HG03469 (cell line): ENCODE measurements at regions not wholly inside any gene's neighbourhood (a gene's known extent, or its start where the extent isn't known, plus 50 kb on each side); places are given as distances from the start of the nearest gene placed in this dataset.
"Not testable (repeated sequence)": the region's sequence is repeated elsewhere in the genome, so short reads cannot be mapped to it uniquely, and the experiment has no call there.

ENCODE experiments used
- ATAC-seq: cut with Tn5 transposase; IDR thresholded peaks from one replicate; pipeline ENCODE4 v1.9.1; 2021; ENCODE audit warnings: mild to moderate bottlenecking, moderate library complexity, moderate number of reproducible peaks; ENCODE audit not compliant: unreplicated experiment

GRCh38 chr19:27971071-27971470 is 1241.9 kb downstream of the UQCRFS1 start:
- no peak for ATAC-seq

GRCh38 chr19:27966390-27966816 is 1246.5 kb downstream of the UQCRFS1 start:
- no peak for ATAC-seq

DNA sequence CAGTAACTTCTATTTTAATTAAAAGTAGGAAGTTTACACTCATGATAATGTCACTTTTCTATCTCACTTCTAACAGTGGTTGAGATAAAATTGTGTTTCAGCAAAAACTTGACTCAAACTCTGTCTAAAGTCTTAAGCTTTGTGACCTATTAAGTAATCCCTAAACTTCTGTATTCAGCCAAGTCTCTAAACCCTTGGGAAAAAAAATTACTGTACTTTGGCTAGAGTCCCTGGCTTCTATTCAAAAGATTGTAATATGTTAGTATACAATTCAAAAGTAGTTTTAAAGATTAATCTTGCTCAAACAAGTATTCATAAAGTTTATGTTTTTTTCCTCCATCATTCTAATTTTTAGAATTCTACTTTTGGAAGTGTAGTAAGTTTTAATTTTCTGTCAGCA is 1248.8 kb downstream of the UQCRFS1 start:
- ATAC-seq = no peak

GRCh38 chr19:27962264-27962663 is 1250.7 kb downstream of the UQCRFS1 start:
- no peak for ATAC-seq

GRCh38 chr19:27955485-27956480 is 1257.2 kb downstream of the UQCRFS1 start:
- no peak for ATAC-seq

- ATAC-seq = not testable (repeated sequence)
Observed at GRCh38 chr19:27942607-27943006, 1270.3 kb downstream of the UQCRFS1 start.

DNA sequence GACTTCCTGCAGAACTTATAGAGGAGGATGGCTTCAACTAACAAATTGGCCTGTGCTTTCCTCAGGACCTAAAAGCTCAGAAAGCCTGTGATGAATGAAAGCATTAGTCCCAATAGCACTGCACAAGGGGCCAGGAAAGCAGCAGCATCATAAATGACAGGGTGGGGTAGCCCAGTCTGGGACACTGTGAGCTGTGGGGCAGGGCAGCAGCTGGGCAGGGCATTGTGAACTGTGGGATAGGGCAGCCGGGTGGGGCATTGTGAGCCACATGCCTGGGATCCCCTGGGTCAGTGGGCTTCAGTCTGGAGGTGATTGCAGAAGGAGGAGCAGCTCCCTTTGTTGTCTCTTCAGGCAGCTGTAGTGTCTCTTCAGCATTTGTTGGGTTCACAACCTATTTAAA is 1276.8 kb downstream of the UQCRFS1 start:
- ATAC-seq = no peak

DNA sequence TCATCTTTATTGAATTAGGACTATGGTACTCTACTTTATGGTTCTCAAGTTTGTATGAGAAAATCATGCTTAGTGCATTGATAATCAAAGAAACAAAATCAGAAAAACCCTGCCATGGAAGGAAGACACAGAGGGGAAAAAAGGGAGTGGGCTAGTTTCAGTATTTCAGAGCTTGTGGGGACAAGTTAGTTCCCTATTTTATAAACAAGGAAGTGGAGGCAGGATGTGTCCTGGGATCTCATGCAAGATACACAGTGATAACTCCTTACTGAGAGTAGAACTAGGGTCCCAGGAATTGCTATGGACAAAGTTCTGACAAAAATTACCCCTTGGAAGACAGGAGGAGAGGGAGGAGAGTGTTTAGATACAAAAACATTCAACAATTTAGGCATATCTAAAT is 1277.3 kb downstream of the UQCRFS1 start:
- ATAC-seq = no peak

DNA sequence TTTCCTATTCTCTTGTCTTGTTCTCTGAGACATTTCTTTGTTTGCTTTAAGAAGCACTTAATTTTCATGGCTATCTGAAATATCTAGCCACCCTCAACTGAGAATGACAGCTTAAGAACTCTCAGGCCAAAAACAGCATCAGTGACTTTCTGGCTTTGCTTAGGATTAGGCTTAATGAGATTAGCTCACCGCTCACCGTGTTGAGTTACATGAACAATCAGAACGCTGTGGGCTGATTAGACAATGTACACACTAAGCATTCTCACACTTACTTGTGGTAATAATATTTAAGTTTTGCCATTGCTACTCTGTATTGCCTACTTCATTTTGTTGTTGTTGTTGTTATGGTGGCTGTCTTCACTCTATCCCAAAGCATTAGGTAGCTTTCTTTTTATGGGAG is 1283.6 kb downstream of the UQCRFS1 start:
- no peak for ATAC-seq

DNA sequence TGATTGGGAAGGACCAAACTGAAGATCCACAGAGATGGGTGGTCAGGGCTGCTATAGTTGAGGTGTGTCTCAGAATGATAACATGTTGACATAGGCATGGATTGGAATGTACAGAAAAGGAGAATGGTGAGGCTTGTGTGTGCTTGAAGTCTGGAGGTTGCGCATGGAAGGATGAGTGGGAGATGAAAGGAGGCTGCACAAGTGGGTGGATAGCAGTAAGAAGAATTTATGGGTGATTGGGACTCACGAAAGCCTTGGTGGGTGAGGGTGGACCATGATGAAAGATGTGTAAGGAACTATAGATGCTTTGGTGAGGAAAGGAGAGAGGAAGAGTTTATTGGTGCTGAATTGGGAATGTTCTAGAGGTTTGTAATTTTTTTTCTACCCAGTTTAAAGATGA is 1287.7 kb downstream of the UQCRFS1 start:
- no peak for ATAC-seq

GRCh38 chr19:27922970-27923369 is 1290.0 kb downstream of the UQCRFS1 start:
- no peak for ATAC-seq

- no peak for ATAC-seq
Observed at GRCh38 chr19:27920774-27921173, 1292.2 kb downstream of the UQCRFS1 start.

DNA sequence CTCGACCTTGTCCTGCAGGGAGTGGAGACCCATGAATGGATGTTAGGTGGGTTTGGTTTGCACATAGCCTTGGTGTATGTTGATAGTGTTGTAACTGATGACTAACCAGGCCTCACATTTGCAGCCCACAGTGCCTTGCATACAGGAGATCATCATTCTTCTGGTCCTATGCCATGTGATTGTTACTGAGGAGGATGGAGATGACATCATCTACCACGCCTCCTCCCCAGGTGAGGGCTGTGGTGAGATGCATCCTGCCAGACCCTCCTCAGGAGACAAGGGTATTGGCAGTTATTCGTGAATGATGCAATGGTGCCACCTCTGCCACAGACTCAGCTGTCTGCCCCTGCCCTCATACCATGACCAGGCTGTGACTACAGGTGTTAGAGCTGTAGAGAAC is 1294.1 kb downstream of the UQCRFS1 start:
- ATAC-seq = no peak

- no peak for ATAC-seq
Observed at GRCh38 chr19:27911122-27911898, 1301.6 kb downstream of the UQCRFS1 start.

- no peak for ATAC-seq
Observed at GRCh38 chr19:27909861-27910260, 1303.1 kb downstream of the UQCRFS1 start.

GRCh38 chr19:27909185-27909840 is 1303.6 kb downstream of the UQCRFS1 start:
- no peak for ATAC-seq

GRCh38 chr19:27906081-27906480 is 1306.9 kb downstream of the UQCRFS1 start:
- ATAC-seq = no peak

DNA sequence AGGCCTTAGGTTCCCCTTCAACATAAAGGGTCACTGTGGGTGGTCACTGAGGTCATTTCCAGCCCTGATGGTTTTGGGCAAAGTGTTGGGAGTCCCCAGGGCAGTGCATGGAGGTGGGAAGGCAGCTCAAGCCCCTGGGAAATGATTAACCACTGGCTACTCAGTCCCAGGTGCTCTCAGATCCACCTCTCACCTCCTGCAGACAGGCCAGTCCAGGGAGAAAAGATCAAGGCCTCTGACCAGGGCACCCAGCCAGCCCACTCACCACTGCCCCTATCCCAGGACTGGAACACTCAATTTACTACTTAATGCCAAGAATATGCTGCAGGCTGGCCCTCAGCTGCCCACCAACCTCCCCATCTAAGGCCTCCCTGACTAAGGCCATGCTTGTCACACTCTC is 1307.9 kb downstream of the UQCRFS1 start:
- ATAC-seq = no peak

DNA sequence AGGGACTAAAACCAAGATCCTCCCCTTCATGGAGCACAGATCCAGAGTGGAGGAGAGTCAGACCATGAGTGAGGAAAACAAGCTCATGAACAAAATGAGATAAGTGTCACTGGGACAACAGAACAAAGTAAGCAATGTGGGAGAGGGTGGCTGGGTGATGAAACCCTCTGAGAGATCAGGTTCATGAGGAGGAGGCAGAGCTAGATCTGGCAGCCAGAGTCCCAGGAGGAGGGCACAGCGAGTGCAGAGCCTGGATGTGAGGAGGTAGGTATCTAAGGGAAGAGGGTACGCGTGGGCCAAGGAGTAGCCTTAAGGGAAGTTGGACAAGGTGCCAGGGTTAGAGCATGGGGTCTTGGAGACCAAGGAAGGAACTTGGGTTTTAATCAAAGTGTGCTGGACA is 1311.9 kb downstream of the UQCRFS1 start:
- no peak for ATAC-seq

DNA sequence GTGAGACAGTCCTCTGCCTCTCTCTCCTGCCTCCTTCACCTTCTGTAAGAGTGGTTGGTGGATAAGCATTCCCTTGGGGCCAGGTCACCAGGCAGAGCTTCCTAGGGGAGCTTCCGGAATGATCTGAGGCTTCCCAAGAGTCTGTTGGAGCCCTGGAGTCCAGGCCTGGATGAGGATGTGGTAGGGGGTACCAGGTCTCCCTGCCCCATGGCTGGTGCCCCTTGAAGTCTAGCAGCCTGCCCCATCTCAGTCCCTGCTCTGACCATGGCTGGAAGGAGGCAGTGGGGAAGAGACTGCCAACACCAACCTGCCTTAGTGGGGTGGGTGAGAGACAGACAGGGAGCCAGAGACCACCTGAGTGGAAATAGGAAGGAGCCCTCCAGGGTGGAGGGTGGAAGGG is 1316.9 kb downstream of the UQCRFS1 start:
- ATAC-seq = no peak
